HG03558 (cell line): ENCODE measurements at regions not wholly inside any gene's neighbourhood (a gene's known extent, or its start where the extent isn't known, plus 50 kb on each side); places are given as distances from the start of the nearest gene placed in this dataset.

Experiments used
- ATAC-seq: cut with Tn5 transposase; IDR thresholded peaks from one replicate; pipeline ENCODE4 v1.9.1; 2021; ENCODE audit warnings: moderate number of reproducible peaks; ENCODE audit not compliant: unreplicated experiment; ENCODE audit errors: extremely low read depth

DNA sequence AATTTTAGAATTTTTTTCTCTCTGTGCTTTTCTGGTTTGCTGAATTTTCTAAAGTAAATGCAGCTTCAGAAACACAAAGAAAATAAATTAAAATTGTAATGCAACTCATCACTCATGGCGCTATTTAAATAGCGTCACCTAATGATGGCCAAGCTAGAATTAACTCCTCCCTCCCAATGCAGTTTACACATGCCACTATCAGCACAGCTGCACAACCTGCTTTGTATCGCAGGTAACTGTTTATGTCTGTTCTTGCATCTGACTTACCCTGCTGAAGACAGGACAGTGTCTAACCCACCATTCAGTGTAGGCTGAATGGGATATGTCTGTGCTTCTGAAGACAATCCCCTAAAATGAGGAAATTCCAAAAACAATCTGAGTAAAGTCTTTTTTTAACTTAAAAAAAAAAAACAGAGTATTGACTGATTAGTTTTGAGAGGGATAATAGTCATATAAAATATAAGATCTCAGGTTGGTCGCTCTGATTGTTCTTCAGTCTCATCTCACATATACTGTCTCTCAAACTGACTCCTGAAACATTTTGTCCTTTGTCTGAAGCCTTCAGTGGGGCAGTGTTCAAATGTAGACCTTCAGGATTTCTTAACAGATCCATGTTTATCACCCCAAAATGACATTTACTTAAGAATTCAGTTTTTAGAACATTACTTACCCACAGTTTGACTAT is 271.4 kb downstream of the ZEB2 start:
- no peak for ATAC-seq

DNA sequence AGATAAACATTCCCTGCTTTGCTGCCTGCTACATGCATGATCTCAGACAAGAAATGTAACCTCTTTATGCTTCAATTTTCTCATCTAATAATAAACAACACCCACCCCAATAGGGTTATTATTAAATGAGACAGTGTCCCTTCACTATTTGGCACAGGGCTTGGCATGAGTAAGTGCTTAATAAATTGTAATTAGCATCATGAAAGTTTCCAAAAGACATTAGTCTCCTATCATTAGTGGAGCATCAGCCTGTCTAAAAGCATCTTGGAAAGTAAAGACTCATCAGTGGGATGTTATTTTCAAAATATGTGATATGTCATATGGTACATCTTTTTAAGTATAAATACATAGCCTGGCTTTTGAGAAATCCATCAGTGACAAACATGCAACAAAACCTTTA is 275.0 kb downstream of the ZEB2 start:
- ATAC-seq: no peak

DNA sequence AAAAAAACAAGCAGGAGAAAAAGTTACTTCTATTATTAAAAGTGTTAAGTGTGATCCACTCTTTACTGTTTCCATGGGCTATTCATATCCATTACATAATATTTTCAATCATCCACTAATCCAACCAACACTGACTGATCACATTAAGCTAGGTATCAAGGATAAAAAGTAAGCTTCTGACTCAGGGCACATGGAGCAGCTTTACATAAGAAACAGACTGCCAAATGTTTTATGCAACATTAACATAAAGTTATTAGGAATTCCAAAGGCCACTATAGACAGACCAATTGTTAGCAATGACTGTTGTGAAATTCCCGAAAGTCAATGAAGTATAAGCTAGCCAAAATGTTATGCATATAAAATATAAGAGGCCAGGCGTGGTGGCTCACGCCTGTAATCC is 277.6 kb downstream of the ZEB2 start:
- no peak for ATAC-seq

DNA sequence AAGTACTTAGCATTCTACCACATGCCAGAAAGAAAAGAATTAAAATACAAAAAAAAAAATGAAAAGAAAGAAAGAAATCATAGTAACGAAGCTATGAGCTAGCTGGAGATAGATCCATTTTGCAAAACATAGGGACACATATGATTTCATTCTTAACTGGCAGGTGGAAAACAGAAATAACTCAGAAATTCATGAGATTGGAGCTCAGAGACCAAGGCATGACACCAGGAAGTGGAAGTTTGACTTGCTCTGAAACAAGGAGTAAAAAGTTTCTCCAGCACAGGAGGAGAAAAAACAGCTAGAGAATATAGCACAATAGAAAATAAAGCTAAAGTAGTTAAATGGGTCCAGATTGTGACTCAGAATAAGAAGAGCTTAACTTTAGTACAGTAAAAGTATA is 278.1 kb downstream of the ZEB2 start:
- ATAC-seq: no peak

DNA sequence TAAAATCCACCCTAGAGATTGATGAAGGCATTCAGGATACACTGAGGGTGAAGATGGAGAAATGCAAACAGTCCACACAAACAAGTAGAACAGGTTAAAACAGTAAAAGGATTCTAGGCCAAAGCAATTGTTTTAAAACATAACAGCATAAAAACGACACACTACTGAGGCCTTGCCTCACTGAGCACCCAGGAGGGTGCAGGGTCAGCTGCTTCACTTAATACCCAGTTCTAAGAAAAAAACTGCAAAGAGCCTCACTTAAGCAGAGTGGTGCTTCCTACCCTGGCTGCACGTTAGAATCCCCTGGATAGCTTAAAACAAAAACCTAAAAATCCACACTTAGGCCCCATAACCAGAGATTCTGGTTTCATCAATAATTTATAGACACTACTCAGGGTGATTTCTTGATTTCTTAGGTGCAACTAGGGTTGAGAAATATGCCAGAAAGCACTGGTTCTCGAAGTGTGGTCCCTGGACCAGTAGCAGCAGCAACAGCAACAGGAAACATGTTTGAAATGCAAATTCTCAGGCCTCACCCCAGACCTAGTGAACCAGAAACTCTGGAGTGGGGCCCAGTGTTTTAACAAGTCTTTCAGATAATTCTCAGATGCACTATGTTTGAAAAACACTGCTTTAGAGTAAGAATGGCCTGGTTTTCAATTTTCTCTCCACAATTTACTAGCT is 279.1 kb downstream of the ZEB2 start:
- peak; percentile 65 for ATAC-seq

DNA sequence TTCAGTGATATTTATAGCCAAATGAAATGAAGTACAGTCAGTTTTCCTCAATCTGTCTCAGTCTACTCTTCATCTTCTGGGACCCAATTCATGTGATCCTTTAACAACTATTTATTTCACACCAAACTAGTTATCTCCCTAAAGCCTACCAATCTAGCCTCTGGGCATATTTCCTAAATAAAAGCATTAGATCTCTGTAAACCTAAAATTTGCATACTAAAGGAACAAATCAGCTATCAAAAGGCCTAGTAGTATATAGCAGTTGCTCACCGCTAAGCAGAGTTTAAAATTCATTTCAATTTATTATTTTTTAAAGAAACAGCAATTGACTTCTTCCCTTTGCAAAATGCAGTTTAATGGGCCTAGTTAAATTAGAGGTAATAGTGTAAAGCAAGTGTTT is 280.2 kb downstream of the ZEB2 start:
- no peak for ATAC-seq

DNA sequence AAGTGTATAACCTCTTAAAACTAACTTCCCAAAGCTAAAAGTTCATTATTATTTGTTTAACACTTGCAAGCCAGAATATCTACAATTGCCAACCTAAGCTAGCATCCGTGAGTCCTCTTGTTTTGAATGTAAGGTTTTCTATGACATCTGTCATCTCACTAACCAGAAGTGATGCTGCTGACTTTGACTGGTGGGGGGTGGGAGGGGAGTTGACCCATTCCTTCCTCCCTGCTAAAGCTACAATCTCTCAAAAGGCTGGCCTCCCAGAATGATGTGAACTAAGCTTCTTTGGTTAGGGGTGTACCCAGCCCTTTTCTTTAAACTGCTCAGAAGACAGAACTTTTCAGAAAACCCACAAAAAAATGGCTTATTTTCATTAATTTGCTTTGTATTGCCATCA is 280.6 kb downstream of the ZEB2 start:
- ATAC-seq: no peak

DNA sequence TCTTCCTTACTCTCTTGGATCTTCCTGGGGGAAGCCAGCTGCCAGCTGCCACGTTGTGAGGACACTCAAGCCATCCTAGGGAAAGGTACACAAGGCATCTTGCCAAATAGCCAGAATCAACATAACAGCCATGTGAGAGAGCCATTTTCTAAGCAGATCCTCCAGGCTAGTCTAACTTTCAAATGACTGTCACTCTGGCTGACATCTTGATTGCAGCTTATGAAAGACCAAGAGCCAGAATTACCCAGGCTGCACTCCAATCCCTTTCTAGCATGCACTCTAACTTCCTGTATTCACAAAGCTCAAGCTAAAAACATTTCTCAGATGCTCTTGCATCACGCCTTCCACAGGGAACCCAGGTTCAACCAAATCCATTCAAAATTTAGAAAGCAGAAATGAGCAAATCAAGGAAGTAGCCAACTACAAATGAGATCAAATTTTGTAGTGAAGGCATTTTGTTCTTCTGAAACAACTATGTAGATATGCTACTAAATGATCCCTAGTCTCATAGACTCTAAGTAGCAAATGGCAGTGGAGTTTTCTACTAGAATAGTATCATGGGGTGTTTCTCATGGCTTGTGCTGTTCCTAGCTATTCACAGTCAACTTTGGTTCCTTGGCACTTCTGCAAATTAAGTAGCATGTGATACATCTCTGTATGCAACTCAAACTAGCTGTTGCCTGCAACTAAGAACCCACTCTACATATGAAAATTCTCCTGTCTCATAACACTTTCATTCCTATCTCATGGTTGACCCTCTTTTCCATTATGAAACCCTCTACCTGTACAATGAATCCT is 281.9 kb downstream of the ZEB2 start:
- ATAC-seq: no peak

DNA sequence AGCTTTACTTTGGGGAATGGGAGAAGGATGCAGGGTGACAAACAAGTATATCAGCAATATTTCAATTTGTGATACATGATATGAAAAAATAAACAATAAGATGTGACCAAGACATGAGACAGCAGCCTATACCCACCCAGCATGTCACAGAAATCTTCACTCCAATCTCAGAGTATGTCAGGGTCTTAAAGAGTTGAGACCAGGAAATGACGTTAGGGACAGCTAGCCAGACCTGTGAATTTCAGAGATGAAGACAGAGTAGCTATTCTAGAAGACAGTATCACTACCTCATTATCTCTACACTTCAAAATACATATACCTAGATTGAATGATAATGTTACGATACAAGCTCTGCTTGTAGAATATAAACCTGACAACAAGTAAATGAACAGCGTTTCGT is 282.8 kb downstream of the ZEB2 start:
- no peak for ATAC-seq

DNA sequence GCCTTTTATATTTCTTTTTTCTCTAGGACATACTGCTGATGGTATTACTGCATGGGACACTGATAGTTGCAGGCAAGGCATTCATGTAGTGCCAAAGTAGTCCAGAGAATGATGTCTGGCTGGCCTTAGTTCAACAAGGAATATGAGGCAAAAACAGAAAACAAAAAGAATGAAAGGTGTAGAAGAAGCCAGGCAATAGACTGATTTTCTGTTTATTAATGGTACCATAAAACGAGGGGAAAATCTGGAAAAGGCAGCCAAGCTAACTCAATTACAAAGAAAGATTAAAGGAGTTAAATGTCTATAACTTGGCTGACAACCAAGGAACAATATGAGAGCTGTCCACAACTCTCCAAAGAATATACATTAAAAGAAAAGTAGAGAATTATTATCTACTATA is 284.9 kb downstream of the ZEB2 start:
- ATAC-seq: no peak

DNA sequence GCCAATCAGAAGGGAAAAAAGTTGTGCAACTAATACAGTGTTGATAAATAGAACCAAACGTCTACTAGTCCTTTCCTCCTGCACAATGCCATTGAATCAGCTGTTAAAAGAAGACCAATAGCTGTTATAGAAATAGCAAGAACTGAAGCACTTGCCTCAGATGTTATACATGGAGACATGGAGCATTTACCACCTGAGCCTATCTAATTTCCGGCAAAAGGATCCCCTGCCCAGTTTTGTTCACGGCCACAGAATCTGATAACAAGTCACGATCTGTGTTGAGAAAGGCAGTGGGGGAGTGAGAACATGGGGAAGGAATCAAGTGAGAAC is 285.4 kb downstream of the ZEB2 start:
- ATAC-seq: no peak

DNA sequence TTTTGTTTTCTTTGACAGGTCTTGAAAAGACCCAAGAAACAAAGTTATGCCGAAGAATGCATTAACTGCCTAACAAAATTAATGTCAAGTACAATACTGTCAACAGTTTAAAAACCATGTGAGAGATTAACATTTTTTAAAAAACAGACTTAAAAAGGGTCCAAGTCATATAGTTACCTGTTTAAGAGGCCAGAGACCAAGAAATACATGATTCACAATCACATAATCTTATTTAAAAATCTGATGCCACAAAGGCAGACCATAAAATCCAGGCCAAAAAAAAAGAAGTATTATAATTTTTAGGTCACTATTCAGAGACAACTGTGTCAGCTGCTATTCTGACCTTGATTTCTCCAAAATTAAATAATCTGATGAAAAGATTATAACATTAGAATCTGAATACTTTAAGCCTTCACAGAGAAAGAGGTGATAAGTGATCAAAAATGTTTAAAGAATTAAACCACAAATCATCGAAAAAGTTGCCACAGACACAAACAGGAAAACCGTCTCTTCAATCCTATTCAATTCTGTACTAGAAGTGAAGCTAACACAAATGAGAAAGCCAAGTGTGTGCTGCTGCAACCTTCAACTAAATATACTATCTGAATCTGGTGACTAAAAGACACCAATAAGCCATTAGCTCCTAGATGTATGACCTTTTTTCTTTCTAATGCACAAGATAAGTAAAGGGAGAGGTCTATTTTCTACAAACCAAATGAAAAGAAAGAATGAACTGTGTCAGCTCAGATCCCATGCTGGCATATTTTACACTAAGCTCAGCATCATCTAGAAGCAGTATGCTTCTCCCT is 286.0 kb downstream of the ZEB2 start:
- no peak for ATAC-seq

DNA sequence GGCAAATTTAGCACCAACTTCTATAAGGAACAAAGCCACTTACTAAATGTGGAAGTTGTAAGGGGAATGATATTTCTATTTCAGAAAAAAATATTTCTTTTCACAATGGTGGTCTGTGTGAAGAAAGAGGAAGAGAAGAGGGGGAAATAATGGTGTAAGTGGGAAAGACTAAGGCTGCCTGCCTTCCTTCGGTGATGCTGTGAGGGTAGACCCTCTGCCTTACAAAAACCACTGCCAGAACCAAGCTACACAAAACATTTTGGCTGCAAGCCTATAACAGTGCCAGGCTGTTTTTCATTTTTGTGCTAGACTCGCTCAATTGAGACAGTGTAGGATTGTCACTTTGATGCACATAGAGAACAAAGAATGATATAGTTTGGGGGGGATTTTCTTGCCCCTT is 286.6 kb downstream of the ZEB2 start:
- no peak for ATAC-seq

DNA sequence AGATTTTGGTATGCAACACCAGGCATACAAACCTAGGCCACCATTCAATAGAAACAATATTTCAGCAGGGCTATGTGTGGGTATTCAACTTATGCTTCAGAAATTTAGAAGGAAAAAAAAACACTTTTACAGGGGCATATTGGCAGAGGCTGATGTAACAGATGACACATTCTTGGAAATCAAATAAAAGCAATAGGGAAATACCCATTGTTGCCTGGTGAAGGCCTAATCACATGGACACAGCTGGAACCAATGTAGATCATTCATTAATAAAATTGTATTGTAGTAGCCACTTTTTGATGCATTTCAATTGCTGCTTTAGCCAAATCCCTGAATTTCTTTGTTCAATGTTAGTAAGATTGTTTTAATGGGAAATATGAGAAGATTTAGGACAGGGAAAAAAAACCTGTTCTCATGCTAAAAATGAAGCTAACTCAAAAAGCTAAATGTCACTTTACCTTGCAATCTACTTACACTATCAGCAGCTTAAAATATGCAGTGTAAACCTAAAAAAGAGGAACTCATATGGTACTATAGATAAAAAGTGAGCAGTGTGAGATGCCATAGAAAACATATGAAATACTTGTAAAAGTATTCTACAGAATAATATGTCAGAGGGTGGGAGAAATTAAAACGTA is 289.4 kb downstream of the ZEB2 start:
- ATAC-seq: no peak

DNA sequence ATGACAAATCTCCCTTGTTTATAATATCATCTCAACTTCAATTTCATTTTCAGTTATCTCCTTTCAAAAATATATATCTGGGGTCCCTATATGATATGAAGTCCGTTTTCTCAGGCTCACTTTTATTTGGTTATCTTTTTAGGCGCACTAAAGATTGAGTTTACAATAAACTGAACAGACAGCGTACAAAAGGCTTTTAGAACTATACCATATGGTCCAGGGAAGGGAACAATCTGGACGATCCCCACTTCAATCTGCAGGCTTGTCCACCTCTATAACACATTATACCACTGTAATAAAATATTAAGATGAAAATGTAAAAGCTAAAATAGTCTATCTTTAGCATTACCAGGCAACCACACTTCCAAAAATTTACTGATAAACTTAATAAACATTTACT is 289.9 kb downstream of the ZEB2 start:
- ATAC-seq: no peak

DNA sequence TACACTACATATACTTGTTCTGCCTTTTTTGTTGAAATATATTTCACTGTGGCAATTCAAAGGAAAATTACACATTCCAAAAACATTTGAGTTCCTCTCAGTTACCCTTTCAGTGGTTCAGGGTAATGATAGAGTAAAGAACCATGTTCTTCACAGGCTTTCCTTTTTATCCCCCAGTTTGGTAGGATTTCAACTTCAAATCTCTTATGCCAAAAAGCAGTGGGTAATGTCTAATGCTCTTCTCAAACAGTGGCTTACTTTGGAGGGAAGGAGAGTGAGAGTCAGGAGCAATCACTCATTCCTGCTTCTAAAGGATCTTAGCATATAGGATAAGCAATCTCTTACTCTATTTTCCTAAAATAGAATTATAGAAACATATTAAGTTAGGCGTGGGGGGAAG is 290.6 kb downstream of the ZEB2 start:
- ATAC-seq: no peak

DNA sequence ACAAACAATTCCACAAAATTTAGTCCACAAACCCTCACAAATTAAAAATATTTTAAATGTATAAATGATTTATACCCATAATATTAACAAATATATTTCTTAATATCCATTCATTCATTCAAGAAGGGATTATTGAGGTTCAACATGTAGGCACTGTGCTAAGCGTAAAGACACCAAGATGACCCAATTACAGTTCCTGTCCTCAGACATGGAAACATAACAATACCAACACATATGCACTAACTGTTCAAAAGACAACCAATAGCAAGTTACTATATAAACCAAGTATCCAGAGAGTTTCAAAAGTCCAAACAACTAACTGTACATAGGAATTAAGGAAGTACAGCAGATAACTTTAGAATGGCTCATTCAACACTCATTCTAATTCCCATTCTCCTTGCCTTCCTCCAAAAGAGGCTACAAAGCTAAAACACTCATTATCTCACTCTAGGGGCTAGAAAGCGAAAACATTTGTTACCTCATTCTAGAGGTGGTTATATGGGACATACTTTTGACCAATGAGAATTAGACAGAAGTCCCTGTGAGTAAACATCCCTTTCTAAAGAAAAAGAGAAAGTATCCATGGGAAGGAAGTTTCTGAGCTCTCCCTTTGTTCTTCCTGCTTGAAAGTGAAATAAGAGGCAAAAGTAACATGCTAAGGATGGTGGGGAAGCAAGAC is 292.4 kb downstream of the ZEB2 start:
- no peak for ATAC-seq

DNA sequence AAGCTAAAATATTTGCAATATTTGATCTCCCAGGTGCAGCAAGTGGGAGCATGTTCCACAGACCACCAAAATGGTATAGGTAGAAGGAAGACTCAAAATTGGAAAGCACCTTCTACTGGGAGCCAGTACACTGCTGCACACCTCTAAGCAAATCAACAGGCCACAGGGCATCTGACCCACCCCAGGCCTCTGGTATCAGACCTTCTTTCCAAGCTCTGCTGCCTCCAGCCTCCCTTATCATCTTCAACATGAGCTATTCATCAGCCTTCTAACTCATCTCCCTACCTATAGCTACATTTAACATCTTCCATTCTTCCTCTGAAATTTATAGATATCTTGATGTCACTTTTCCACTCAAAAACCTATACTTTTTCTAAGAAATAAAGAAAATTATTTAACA is 294.8 kb downstream of the ZEB2 start:
- ATAC-seq: no peak

DNA sequence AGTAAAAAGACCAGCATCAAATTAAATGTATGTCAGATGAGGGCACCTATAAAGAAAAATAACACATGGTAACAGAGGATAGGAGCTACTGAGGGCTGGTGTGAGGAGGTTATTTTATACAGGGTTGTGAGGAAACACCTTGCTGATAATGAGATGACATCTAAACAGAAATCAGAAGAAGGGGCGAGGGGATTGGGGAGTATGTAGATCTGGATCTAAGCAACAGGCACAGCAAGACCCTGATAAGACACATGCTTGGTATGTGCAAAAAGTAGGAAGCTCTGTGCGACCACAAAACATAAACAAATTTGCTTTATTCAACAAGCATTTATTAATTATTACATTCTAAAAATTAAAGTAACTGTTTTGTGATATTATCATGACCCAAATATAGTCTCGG is 295.4 kb downstream of the ZEB2 start:
- ATAC-seq: no peak

DNA sequence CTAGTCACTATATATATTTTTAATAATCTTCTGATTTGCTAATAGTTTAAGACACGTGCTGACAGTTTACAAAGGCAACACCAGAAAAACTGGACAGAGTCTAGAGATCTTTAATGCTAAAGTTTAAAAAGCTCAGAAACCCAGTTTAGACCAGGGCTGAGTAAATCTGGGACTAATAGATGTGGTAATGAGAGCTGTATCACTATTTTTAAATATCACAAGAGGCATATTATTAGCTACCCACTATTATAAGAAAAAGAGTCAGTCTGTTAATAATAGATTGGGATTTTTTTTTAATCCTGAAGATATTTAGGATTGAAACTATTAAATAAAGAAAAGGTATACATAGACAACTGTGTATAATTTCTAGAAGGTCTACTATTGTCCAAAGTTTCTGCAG is 299.9 kb downstream of the ZEB2 start:
- ATAC-seq: no peak
